ENCODE measurements at regions not wholly inside any gene's neighbourhood (a gene's known extent, or its start where the extent isn't known, plus 50 kb on each side); places are given as distances from the start of the nearest gene placed in this dataset.

DNA sequence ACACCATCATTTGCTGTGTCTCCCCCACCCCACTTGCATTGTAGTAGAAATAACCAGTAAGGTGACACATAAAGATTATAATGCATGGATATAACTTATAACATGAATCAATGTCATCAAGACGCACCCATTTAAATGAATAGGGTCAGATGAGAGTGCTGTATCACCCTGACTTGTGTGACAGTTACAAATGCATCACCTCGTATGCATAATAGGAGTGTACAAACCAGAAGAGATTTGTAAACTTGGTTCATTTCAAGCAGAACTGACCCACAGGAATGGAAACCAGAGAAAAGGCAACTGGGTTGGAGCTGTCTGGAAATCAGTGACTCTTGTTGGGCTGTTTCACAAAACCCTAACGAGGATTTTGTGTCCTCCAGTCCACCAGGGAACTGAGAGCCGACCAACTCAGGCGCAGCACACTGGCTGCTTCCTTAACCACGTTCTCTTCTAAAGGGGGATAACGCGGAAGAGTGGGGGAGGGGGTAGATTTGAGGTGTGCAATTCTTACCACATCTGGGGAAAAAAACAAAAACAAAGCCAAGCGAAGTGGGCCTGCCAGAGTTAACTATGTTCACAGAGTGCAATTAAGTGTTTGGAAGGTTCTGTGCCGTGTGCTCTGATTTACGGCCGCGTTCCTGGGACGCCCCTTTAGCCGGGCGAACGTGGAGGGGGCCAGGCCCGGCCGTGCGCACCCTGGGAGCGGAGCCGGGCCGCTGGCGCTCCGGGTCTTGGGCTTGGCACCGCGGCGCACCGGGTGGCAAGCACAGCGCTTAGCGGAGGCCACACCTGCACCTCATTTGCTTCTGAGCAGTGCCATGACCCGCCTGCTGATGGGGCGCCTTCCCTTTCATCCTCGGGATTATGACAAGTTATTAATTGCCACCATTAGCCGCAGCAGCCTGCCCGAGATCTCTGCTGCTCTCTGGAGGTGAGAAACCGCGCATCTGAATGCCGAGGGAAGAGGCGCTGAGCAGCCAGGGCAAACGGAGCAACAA is 248.8 kb upstream of the FOXD3 start:
- H2AFZ ChIP-seq: peak overlapping the region; percentile 40
- H4K20me1 ChIP-seq (ENCODE audit: insufficient read depth, poor library complexity, severe bottlenecking): no peaks in the 10 kb centered on the region
- H3K9me3 ChIP-seq (ENCODE audit: low read depth): no peaks in the 10 kb centered on the region
- peak; percentile 27 for DNase-seq (ENCODE audit: low spot score)
- H3K27ac ChIP-seq: no peak overlapping the region
- no peaks in the 10 kb centered on the region for H3K4me1 ChIP-seq (ENCODE audit: insufficient read depth)
- no peaks in the 10 kb centered on the region for H3K9me2 ChIP-seq (replicated peaks; ENCODE audit: insufficient read depth)
- no peaks in the 10 kb centered on the region for H3K36me3 ChIP-seq (replicated peaks; ENCODE audit: insufficient read depth, low read depth)
- H3K4me2 ChIP-seq: peak overlapping the region; percentile 84
- TF ChIP-seq EZH2phosphoT487 (IDR thresholded peaks at IDR 0.05; ENCODE audit: low read depth, severe bottlenecking, unreplicated experiment) (no peak), EZH2 (IDR thresholded peaks at IDR 0.05; ENCODE audit: borderline replicate concordance) (peak; percentile 40)
- TF ChIP-seq, protein P1, sequence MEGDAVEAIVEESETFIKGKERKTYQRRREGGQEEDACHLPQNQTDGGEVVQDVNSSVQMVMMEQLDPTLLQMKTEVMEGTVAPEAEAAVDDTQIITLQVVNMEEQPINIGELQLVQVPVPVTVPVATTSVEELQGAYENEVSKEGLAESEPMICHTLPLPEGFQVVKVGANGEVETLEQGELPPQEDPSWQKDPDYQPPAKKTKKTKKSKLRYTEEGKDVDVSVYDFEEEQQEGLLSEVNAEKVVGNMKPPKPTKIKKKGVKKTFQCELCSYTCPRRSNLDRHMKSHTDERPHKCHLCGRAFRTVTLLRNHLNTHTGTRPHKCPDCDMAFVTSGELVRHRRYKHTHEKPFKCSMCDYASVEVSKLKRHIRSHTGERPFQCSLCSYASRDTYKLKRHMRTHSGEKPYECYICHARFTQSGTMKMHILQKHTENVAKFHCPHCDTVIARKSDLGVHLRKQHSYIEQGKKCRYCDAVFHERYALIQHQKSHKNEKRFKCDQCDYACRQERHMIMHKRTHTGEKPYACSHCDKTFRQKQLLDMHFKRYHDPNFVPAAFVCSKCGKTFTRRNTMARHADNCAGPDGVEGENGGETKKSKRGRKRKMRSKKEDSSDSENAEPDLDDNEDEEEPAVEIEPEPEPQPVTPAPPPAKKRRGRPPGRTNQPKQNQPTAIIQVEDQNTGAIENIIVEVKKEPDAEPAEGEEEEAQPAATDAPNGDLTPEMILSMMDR (IDR thresholded peaks at IDR 0.05; ENCODE audit: poor library complexity): peak; percentile 33
- no peak overlapping the region for H3K4me3 ChIP-seq
- no peaks in the 10 kb centered on the region for H3K79me2 ChIP-seq
- 24% methylated on average over 39 of the region's 41 CpGs for WGBS (ENCODE audit: low lambda C conversion rate, missing lambda C conversion rate)
- H3K27me3 ChIP-seq: peaks cover 42% of the 10 kb centered on the region

DNA sequence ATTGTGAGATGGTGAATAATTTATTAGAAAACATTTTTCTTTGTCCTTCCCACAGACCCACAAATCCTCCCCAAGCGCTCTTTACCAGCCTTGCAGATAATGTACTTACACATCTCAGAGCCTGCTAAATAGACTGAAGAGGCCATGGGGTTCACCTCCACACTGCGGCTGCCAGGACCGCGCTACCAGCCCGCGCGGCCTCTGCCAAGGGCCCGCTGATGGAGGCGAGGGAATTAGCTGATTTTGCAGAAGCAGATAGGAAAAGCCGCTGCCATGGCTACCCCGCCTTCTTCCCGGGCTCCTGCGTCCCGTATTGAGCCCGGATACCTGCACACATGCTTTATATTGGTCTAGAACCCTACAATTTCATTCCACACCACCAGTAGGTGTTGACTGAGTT is 248.0 kb upstream of the FOXD3 start:
- H3K79me2 ChIP-seq: no peaks in the 10 kb centered on the region
- H3K36me3 ChIP-seq (replicated peaks; ENCODE audit: insufficient read depth, low read depth): no peaks in the 10 kb centered on the region
- WGBS (ENCODE audit: low lambda C conversion rate, missing lambda C conversion rate): 69% methylated on average over 15 of the region's 15 CpGs
- no peak overlapping the region for H3K27ac ChIP-seq
- peaks cover 42% of the 10 kb centered on the region for H3K27me3 ChIP-seq
- H3K9me2 ChIP-seq (replicated peaks; ENCODE audit: insufficient read depth): no peaks in the 10 kb centered on the region
- no peaks in the 10 kb centered on the region for H4K20me1 ChIP-seq (ENCODE audit: insufficient read depth, poor library complexity, severe bottlenecking)
- no peaks in the 10 kb centered on the region for H3K4me1 ChIP-seq (ENCODE audit: insufficient read depth)
- H3K4me3 ChIP-seq: no peak overlapping the region
- H2AFZ ChIP-seq: no peak overlapping the region
- no peak for DNase-seq (ENCODE audit: low spot score)
- no peaks in the 10 kb centered on the region for H3K9me3 ChIP-seq (ENCODE audit: low read depth)
- peak overlapping the region; percentile 84 for H3K4me2 ChIP-seq
- no peak for TF ChIP-seq EZH2phosphoT487 (IDR thresholded peaks at IDR 0.05; ENCODE audit: low read depth, severe bottlenecking, unreplicated experiment)
- TF ChIP-seq, protein P1 (IDR thresholded peaks at IDR 0.05; ENCODE audit: poor library complexity): no peak
- no peak for TF ChIP-seq EZH2 (IDR thresholded peaks at IDR 0.05; ENCODE audit: borderline replicate concordance)

DNA sequence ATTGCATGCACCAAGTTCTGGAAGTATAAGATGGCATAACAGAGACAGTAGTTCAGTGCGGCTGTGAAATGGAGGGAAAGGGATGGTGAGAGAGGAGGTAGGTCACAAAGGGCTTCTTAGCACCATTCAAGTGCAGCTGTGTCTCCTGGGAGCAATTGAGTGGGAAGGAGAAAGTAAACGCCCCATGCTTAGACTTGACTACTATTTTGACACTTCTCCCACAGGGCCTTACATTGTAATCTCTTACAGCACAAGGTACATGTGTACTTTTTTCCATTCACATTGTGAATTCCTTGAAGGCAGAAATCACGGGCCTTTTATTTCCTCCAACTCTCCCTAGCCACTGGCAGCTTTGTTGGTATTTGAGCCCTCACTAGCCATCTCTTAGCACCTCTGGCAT is 239.6 kb upstream of the FOXD3 start:
- Histone ChIP-seq H3K27me3 (no peaks in the 10 kb centered on the region), H3K9me2 (replicated peaks; ENCODE audit: insufficient read depth) (no peaks in the 10 kb centered on the region), H2AFZ (no peak overlapping the region), H3K4me1 (ENCODE audit: insufficient read depth) (no peaks in the 10 kb centered on the region), H4K20me1 (ENCODE audit: insufficient read depth, poor library complexity, severe bottlenecking) (no peaks in the 10 kb centered on the region), H3K36me3 (replicated peaks; ENCODE audit: insufficient read depth, low read depth) (no peaks in the 10 kb centered on the region), H3K27ac (no peak overlapping the region), H3K4me2 (no peak overlapping the region), H3K9me3 (ENCODE audit: low read depth) (no peaks in the 10 kb centered on the region), H3K4me3 (no peak overlapping the region), H3K79me2 (no peaks in the 10 kb centered on the region)
- peak; percentile 21 for DNase-seq (ENCODE audit: low spot score)
- no peak for TF ChIP-seq EZH2 (IDR thresholded peaks at IDR 0.05; ENCODE audit: borderline replicate concordance)
- no peak for TF ChIP-seq EZH2phosphoT487 (IDR thresholded peaks at IDR 0.05; ENCODE audit: low read depth, severe bottlenecking, unreplicated experiment)
- TF ChIP-seq, protein P1 (IDR thresholded peaks at IDR 0.05; ENCODE audit: poor library complexity): no peak
- 73% methylated on average over 3 of the region's 3 CpGs for WGBS (ENCODE audit: low lambda C conversion rate, missing lambda C conversion rate)
